Ammon's horn (tissue), 1 donor: ENCODE measurements at regions not wholly inside any gene's neighbourhood (a gene's known extent, or its start where the extent isn't known, plus 50 kb on each side); places are given as distances from the start of the nearest gene placed in this dataset.
"Not testable (repeated sequence)": the region's sequence is repeated elsewhere in the genome, so short reads cannot be mapped to it uniquely, and the experiment has no call there.

Source experiments
- DNase-seq: peaks from one replicate; pipeline ENCODE4 v3.0.0-alpha.2; 2016; ENCODE audit warnings: low spot score

DNA sequence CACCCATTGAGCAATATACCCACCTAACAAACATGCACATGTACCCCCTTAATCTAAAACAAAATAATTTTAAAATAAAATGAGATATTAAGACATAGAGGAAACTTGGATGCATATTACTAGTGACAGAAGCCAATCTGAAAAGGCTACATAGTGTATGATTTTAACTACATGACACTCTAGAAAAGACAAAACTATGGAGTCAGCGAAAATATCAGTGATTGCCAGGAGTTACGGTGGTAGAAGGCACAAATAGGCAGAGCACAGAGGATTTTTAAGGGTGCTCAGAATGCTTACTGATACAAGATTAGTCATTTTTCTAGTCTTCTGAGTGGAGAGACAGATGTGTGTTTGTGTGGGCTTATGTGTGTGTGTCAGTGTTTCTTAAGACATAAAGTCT is 656.6 kb downstream of the NR4A2 start:
- no peak for DNase-seq

DNA sequence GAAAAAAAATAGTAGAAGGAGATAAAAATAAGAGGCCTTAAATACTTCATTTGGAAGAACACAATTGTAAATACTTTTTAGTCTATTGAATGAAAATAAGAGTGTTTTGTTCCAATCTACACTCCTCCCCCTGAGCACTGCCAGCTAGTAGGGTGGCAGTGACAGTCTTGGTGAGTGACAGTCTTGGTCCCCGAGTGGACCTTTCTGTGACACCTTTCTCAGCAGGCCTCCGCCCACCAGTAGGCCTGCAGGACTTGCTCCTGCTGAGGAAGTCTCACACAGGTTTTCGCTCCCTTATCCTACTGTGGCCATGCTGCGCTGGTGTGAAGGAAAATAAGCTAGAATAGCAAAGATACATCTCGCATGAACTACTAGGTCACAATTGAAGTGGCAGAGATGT is 666.8 kb downstream of the NR4A2 start:
- DNase-seq = no peak

DNA sequence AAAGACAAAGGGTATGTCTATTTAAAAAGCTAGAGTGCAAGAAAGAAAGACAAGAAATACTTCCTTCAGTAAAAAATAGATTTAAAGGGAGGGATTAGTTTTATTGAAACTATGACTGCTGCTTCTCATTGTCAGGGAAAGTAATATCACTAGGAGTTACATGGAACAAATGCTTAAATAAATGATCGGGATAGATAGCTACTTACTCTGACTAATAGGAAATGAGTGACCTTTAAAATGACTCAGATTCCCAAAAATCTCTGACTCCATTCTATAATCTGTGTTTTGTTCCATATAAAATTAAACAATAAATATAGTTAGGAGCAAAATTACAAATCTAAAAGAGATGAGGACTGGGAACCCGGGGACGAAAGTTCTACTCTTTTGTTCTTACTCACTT is 669.3 kb downstream of the NR4A2 start:
- no peak for DNase-seq

DNA sequence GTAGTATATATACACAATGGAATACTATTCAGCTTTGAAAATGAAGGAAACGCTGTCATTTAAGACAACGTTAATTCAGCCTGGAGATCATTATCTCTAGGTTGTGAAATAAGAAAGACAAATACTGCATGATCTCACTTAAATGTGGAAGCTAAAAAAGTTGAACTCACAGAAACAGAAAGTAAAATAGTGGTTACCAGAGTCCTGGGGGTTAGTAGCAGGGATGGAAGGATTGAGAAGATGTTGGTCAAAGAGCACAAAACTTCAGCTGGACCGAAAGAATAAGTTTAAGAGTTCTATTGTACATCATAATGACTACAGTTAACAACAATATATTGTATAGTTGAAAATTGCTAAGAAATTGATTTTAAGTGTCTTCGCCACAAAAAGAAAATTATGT is 670.3 kb downstream of the NR4A2 start:
- no peak for DNase-seq

DNA sequence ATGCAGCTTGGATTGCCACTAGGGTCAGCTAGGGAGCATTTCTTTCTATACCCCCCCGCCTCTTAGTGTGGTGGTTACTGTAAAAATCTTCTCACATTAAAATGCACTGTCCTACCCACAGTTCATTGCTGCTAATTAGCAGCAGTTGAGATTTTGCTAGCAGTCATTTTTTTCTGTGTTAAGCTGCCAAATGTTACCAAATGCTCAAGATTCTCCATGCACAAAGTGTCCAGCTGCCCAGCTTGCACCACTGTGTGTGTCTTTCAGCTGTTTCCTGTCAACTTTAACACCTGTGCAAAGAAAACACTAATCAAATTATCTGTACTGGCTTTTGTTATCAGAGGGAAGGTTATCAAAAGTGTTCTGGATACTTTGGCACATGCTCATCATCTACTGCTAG is 679.3 kb downstream of the NR4A2 start:
- DNase-seq = no peak

DNA sequence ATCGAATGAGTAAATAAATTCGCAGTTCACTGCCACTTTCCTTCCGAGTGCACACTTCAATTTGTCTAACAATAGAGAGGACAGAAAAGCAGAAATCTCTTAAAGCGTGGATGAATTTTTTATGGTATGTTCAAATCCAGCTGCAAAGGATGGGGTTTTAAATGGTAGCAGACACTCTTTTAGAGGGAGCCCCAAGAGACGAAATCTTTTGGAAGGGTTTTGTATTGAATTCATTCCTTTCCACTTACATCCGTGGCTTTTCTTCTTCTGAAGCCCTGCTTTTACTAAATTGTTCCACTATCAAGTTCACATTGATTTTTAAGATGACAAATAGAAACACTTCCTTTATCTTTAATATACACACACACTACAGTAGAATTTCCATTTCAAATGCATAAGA is 680.7 kb downstream of the NR4A2 start:
- no peak for DNase-seq

DNA sequence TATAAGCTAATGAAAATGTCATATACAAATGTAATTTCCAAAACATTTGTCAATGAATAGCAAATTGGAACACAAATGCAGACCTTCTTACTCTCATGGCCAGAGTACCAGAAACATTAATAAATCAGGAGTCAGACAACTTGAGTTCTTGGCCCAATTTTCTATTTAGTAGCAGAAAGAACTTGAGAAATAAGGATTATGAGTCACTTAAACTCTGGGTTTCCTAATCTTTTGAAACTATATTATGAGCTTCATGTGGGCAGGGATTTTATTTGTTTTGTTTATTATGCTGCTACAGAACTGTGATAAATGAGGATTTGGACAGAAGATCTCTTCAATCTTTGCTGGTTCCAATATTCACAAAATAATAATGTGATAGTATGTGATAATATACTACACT is 686.7 kb downstream of the NR4A2 start:
- no peak for DNase-seq

DNA sequence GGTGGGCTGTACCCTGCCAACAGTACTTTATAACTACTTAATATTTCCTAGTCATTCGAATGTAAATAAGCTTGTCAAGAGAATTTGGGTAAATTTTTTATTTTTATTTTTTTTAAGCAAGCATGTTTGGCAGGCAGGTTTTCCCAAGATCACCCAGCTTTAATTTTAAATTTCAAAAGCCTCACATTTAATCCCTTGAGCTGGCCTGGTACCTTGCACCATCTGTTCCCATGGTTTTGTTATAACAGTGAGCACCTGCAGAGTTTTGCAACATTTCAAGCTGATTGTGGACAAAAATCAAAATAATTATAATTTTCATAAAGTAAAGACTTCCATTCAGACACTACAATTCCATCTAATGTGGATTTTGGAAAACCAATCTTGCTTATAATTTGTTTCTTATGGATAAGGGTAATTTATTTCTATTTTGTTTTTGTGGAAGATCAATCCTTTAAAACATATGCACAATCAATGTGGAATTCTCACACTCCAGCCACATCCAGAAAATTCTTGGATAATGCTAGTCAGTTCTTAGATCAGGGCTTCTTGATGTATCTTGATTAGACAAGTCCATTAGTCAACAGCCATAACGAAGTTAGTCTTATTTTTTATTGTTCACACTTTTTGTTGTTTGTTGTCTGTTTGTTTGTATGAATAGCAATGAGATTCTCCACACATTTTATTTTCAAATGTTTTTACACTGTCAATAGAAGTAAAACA is 689.3 kb downstream of the NR4A2 start:
- no peak for DNase-seq

DNA sequence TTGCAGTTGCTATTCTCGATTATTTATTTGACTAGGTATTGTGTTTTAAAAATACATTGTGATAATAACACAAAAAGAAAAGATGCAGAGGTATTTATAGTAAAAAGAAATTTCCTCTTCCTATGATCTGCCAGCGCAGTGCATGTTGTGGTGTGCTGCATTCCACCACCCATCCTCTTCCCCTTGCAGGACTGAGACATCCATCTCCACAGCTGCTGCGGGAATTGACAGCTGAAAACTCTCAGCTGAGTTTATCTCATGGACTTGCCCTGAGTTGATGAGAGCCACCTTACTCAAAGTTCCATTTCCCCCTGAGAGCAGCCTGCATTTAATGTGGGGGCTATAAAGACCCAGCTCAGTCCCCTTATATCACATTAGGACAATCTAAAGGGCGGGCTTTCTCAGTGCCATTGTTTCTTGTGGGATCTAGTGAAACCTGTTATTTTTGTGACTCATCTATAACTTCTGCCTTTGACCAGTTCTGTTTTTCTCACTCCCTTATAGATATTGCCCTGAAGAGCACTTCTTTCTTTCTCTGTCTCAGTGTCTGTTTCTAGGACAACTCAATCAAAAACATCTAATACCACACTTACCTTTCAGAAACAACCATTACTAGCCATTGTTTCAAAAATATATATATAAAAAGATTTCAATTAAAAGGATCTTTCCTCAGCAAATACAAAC is 698.5 kb downstream of the NR4A2 start:
- DNase-seq = peak; percentile 13

DNA sequence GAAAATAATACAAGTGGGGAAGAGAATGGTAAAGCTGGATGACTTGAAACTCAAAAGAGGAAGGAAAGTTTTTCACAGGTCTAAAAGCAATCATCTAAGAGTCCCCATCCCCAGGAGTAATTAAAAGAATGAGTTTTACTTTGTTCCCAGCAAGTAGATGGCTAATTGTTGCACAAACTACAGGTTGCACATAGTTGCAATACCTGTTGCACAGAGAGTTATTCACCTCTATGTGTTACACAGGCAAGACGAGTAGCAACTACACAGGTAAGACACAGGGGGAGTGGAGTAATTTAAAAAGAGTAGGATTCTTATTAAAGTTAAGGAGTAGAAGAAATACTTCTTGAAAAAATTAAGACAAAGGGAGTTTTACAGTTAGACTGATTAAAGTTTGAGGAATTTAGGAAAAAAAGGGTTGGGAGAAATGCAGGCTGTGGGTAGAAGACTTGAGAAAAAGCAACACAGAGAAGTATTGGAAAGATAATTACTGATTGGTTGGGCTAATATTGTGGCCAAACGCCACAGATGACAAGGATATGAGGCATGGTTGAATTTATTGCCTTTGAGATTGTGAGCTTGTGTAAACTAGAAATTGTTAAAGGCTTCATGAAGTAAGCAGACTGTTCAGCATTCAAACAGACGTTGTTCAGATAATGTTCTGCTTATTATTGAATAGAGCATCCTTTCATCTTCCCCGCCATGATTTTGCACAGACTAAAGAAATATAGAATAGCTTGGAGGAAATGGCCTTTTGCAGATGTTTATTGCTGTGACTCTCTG is 699.3 kb downstream of the NR4A2 start:
- no peak for DNase-seq

DNA sequence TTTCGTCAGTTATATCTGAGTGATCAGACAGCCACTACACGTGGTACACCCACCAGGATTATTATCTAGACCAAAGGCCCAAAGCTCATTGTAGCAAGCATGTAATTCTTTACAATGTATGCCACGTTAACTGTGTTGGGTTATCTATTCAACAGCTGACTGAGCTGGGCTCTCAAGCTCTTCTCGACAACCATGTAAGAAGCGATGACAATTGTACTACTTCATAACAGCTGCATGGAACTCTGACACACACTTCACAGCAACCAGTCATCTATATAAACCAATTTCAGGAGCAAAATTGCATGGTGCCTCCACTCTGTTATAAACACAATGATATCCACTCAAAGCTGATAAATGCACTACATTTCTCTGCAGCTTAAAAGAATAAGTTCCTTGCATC is 701.8 kb downstream of the NR4A2 start:
- no peak for DNase-seq

DNA sequence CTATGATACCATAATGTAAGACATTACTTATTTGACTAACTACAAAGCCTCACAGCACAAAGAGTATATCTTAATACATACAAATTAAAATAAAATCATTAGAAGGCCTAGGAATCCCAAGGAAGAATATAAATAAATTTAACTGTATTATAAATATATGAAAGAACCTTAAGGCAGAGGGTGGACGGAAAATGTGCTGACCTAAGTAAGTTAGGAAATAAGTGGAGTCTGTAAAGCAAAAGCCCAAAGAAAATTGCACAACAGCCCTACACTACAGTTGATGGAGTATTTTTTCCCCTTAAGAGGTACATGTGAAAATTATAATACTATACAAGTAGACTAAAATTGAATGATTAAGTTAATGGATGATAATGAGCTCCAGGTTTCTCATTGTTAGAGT is 710.1 kb downstream of the NR4A2 start:
- DNase-seq = no peak

DNA sequence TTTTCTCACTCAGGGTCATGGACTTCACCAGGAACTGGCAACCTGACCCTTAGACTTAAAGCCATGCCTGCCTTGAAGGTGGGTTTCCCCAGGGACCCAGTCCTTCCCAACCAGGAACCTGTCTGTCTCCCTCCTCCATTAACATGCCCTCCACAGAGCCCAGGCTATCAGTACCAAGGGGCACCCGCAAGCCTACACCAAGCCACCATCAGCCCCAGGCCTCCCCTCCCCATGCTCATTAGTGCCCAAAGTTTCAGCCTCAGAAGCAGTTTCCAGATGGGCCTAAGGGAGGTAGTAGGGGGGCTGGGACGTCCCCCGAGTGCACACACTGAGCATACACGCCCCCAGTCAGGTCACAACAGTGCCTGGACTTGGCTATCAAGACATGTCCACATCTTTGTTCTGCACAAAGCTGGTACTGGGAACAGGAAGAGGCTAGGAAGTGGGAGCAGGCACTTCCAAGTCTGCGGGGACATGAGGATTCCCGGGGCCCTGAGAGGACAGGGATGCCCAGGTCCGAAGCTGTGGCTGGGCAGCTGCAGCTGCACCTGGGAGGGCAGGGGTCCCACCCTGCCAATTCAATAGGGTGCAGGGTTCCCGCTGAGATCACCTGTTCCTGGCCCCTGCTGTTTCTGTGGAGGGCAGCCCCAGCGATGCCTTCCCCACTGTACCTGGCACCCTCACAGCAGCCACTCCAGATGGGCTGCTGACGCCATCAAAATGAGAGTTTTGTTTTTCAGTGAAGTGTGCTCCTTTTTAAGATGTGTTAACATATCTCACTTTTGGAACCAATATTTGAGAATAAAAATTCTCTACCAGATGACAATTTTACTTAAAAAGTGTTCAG is 731.4 kb downstream of the NR4A2 start:
- DNase-seq = no peak

DNA sequence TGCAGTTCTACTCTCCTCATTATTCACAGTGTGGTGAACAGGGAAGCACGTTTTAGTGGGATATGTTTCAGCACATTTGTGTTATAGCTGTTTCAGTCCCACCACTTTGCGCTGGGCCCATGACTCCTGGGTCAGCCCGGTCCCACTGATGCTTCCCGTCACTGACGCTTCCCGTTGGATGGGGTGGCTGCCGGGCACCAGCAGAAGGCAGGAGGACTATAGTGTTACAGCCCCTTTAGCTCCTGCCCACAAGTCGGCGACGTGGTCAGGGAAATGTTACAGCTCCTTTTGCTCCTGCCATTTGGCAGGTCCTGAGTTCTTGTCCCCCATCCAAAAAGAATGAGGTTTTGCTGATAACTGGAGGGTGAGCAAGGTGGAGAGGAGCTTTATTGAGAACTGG is 732.2 kb downstream of the NR4A2 start:
- no peak for DNase-seq

DNA sequence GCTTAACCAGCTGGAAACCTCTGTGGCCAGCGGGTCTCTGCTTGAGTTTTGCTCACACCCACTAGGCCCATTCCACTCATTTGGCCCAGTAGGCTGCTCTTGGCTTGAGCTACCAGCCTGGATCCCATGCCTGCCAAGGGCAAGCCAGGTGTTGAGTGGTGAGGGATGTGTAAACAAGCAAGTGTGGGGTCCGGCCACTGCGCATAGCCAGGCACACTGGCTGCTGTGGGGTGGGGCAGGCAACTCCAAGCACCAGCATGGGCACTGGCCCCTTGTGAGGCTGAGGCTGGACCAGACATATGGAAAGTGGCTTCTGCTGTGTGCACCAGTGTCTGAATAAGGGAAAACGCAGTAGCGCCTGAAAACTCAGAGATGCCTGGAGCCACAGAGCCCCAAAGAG is 732.7 kb downstream of the NR4A2 start:
- no peak for DNase-seq

DNA sequence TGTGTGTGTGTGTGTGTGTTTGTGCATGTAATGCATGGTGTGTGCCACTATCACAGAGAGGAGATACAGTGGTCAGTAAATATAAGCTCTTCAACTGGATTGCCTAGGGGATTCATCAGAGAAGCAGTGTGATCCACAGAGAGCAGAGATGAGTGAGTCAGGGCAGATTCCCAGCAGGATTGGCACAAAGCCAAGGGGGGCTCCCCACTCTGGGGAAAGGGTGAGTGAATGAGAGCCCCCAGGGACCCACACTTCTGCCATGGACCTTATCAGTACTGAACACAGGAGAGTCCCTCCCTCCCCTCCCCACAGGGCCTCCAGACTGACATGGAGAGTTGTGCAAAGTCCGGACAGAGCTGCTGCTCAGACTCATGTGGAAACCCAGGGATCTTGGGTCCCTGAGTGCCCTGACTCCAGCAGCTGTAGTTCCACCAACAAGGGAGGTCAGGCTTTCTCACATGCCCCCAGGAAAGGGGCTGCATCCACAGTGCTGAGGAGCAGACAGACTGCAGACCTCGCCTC is 748.8 kb downstream of the NR4A2 start:
- no peak for DNase-seq

DNA sequence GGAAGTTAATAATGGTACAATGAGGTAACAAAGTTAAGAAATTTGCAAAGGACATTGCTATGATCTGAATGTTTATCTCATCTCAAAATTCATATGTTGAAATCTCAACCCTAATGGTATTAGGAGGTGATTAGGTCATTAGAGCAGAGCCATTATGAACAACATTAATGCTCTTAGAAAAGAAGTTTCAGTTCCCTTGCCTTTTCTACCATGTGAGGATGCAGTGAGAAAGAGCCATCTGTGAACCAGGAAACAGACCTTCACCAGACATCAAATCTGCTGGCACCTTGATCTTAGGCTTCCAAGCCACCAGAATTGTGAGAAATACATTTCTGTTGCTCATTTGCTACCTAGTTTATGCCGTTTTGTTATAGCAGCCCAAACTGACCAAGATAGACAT is 757.6 kb downstream of the NR4A2 start:
- no peak for DNase-seq

DNA sequence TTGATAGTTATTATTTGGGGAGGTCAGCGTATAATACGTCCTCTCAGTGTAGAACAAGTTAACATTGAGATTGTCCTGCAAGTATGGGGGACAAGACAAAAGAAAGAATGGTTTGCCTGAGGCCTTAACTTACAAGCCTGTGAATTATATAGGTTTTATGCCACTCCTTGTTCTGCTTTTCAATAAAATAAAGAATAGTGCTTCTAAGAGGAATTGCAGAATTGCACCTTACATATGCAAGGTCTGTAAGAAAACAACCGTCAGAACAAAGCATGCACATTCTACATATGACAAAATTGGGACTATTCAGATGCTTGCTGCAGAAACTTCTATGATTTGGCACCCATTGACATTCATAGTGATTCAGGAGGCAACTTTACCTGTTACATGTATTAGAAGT is 785.0 kb downstream of the NR4A2 start:
- DNase-seq = no peak

DNA sequence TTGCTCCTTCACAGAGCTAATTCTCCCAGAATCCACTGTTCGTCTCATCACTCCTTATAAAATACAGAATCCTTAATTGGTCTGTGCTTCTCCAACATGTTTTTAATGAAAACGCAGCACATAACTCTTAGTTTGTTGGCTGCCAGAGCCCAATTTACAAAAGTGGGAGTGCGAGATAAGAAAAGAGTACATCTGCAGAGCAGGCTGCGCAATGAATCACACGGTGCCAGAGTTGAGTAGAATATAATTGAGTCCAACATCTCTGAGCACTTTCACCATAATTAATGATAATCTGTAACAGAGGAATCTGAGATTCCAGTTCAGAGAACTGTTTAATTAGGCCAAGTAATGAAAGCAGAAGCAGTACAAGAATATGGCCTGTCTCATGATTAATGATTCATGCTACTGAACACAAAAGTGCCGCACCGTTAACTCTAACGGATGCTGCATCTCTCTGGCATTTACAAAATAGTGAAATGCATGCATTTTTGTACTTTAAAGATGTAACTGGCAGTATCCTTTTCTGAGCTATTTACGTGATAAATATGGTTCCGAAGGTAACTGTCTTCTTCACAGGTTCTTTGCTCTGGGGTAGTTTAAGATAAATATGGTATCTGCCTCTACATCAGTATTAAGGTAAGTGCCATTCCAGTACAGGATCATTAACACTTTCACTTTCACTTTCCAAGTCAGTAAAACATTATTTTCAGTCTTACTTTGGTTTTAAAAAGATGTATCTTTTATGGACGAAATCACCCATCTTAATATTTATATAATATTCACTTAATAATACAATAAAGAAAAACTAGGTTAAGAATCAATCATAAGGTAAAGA is 785.6 kb downstream of the NR4A2 start:
- peak; percentile 43 for DNase-seq

DNA sequence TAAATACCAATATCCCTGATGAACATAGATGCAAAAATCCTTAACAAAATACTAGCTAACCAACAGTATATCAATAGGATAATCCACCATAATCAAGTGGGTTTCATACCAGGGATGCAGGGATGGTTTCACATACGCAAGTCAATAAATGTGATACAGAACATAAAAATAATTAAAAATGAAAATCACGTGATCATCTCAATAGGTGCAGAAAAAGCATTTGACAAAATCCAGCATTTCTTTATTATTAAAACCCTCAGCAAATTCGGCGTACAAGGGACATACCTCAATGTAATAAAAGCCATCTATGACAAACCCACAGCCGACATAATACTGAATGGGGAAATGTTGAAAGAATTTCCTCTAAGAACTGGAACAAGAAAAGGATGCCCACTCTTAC is 793.5 kb downstream of the NR4A2 start:
- DNase-seq = not testable (repeated sequence)

DNA sequence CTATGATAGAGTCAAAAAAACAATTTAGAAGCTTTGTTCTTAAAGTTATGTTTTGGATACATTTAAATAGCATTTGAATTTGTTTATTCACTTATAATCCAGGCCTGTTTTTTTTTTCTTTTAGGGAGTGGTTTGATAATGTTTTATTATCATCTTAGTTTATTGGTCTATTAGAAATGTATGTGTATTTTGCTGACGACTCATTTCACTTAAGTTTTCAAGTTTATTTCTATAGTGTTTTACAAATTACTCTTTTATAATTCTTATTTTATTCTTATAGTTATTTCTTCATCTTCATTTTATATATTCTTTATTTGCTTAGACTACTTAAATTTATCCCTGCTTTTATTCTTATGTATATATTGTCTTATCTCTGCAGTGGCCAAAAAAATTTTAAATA is 804.5 kb downstream of the NR4A2 start:
- no peak for DNase-seq
